ENCODE measurements at regions not wholly inside any gene's neighbourhood (a gene's known extent, or its start where the extent isn't known, plus 50 kb on each side); places are given as distances from the start of the nearest gene placed in this dataset.
"Not testable (repeated sequence)": the region's sequence is repeated elsewhere in the genome, so short reads cannot be mapped to it uniquely, and the experiment has no call there.

DNA sequence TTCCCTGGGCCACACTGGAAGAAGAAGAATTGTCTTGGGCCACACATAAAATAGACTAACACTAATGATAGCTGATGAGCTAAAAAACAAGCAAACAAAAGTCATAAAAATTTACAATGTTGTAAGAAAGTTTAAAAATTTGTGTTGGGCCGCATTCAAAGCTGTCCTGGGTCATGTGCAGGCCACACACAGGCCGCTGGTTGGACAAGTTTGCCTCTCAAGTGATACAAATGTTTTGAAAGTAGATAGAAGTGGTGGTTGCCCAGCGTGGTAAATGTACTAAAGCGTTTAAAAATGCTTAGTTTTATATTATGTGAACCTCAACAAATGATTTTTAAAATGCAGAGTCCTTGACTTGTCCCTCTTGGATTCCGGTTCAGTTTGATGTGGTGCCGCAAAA is 94.9 kb upstream of the TBCA start:
- DNase-seq (ENCODE audit: low read depth in 2 of 2) = no peak

- no peak for DNase-seq (ENCODE audit: low read depth in 2 of 2)
Observed at GRCh38 chr5:77869116-77869798, 93.1 kb upstream of the TBCA start.

GRCh38 chr5:77867914-77868313 is 91.8 kb upstream of the TBCA start:
- DNase-seq (ENCODE audit: low read depth in 2 of 2) = no peak

DNA sequence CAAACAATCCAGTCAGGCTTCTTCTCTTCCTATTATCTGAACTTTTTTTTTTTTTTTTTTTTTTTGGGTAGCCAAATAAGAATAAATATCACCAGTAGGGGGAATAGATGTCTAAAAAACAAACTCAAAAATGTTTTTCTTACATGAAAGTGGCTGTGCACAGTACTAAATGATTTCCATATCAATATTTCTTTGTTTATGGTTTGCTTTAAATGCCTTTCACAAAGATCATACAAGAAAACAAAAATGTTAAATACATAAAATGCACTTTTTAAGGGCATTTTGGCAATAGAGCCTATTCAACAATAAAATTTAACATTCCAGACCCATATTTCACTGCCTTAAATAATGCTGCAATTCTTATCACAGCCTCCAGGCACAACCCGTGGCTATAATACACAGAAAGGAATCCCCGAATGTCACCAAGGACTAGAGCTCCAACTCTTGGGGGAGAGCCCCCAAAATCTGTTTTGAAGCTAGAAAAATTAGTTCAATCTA is 91.1 kb upstream of the TBCA start:
- DNase-seq (ENCODE audit: low read depth in 2 of 2) = peak in 1 of 2 donors; percentile 10

DNA sequence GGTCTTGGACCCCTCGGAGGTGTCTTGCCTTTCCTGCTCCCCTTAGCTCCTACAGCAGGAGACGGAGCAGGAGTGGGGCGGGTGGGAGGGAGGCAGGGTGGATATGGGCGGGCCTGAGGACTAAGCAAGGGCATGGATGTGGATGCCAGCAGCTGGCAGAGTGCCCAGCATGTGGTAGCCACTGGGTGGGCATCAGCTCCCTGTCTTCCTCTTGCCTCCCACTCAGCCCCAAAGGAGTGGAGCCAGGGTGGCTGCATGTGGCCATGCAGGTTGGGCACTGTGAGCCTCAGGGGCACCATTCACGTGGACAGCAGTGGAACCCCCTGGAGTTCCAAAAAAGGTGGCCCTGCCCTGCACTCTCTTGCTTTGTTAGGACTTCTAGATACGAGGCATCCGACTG is 90.1 kb upstream of the TBCA start:
- DNase-seq (ENCODE audit: low read depth in 2 of 2) = no peak

DNA sequence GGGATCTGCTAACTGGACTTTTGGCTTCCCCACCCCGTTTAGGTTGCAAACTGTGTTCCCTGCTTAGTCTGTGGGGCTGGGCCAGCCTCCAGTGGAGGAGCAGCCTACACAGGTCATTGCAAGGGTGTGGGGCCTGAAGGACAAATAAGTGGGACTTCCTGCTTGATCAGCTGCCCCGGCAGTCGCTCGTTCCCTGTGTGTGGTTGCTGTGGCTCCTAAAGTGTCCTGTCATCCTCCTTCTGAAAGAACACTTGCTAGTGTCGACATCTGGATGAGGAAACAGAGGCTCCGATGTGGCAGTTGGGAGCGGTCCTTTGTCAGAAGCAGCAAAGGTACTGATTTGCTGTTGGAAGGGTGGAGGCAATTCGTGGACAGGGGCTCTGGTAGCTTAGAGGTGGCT is 88.9 kb upstream of the TBCA start:
- DNase-seq (ENCODE audit: low read depth in 2 of 2) = no peak

GRCh38 chr5:77863181-77863580 is 87.0 kb upstream of the TBCA start:
- no peak for DNase-seq (ENCODE audit: low read depth in 2 of 2)

DNA sequence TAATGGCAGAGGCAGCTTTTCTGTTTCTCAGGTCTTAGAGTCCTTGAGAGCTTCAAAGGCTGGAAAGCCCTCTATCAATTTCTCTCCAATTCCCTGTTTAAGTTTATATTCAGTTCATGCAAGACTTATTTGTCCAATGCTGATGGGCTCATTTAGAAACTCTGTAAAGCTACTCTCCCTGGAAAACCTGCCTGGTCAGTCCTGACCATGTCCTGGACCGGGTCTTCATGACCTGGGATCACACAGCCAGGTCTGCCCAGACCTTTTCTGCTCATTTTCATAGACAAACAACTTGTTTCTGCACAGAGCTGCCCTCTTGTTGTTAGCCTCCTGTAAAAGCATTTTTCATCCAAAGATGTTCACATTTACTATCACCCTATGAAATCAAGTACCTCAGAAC is 85.4 kb upstream of the TBCA start:
- no peak for DNase-seq (ENCODE audit: low read depth in 2 of 2)

GRCh38 chr5:77859306-77859705 is 83.2 kb upstream of the TBCA start:
- no peak for DNase-seq (ENCODE audit: low read depth in 2 of 2)

- DNase-seq (ENCODE audit: low read depth in 2 of 2) = not testable (repeated sequence)
Observed at GRCh38 chr5:77858678-77859077, 82.5 kb upstream of the TBCA start.

DNA sequence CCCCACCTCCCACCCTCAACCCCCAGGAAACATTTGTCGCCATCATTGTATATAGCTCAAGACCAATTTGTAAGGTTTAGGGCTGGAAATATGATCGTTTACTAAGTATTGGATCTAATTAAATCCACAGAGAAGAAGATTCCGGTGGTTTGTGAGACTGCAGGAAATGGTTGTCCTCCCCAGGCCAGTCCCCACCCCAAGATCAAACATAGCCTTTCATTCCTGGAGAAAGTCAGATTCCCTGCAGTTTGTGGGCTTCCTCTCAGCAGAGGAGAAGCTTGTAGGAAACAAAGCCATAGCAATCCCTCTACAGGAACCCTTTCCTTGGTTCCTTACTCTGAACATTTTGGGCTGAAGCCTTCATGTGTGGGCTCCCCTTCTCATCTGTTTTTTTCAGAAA is 79.2 kb upstream of the TBCA start:
- DNase-seq (ENCODE audit: low read depth in 2 of 2) = no peak

DNA sequence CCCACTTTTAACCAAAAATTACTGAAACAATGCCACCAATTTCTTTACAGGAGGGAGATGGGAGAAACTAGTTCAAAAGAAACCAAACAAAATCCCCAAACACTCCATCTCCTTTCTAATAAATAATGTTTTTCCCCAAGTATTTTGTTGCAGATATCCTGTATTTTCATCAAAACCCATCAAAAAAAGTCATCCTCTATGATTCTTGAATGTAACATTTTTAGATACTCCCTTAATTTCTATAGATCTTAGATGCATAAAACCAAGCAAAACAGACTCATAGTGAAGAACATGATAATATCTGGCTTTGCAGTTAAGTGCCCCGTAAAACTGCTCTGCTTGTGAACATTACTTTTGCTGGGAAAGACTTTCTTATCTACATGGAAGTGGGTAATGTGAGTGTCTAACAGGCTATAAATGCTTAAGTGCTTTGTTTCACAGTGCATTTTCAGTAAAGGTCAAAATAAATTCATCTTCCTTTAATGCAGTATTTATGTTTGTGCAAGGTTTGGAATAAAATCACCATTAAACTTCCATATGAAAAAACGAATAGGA is 77.3 kb upstream of the TBCA start:
- no peak for DNase-seq (ENCODE audit: low read depth in 2 of 2)

DNA sequence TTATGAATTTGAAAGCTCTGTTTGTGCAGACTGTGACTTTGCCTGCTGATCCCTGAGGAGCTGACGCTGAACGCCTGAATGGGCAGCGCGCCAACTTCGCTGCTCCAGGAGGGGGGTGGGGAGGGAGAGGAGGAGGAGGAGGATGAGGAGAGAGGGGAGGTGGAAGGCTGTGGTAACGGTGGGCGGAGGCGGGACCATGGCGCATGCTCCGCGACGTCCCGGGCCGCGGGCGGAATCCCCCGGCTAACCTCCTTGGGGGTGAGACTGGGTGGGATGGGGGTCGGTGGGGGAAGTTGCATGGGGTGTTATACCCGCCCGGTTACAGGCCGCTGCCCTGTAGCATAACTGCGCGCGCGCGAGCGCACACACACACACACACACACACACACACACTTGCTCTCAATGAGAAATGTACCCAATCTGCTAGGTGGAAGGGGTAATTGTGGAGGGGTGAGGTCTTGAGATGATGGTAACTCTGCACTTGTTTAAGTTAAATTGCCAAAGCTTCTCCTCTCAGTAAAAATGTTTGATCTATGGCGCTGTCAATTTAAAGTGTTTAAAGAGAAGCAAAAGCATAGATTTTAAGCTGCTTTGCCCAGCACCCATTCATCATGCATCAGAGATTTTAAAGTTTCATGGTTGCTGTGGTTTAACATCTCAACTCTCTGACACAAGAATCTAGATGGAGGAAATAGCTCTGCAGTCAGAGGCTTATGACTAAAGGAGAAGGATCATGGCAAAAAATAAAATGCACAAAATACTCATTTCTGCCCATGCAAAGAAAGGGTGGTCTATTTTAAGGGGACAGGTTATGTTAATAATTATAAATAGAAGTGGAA is 76.6 kb upstream of the TBCA start:
- DNase-seq (ENCODE audit: low read depth in 2 of 2) = peak in 1 of 2 donors; percentile 26

- DNase-seq (ENCODE audit: low read depth in 2 of 2) = no peak
Observed at GRCh38 chr5:77852068-77852513, 76.0 kb upstream of the TBCA start.

GRCh38 chr5:77851176-77852067 is 75.3 kb upstream of the TBCA start:
- peak in 1 of 2 donors; percentile 17 for DNase-seq (ENCODE audit: low read depth in 2 of 2)

GRCh38 chr5:77850536-77851175 is 74.5 kb upstream of the TBCA start:
- DNase-seq (ENCODE audit: low read depth in 2 of 2) = no peak

GRCh38 chr5:77849308-77849900 is 73.3 kb upstream of the TBCA start:
- DNase-seq (ENCODE audit: low read depth in 2 of 2) = no peak

DNA sequence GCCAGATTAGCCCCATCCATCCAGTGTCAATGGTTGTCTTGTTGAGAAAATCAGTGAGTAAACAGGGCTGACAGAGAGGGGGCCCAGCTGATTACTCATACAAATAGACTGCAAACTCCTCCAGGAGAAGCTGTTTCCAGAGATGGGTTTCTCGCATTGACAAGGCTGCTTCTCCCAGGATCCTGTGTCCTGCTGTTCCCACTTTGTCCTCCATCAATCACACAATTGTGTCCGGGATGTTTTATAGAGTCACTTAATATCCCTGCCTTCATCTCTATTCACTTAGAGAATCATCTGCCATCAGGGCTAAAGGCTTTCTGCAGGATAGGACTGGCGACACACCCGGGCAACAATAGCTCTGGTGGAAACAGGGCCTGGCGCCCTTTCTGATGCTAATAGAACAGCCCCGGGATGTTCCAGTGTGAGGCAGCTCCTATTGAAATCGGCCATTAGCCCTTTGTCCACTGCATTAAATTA is 71.7 kb upstream of the TBCA start:
- DNase-seq (ENCODE audit: low read depth in 2 of 2) = no peak

DNA sequence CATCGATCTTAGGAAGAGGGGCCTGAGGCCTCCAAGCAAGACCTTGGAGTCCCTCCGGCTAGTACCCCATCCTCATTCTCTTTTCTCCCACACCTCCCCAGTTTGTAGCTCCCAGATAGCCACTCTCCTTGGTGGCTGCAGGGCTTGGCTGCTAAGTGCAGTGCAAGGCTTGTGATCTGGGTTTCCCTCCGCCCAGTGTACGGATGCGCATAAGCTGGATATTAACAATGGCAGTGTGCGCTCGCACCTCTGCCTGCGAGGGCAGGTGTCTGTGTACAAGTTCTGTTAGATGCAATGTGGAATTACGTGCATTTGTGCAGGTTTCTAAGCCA is 71.0 kb upstream of the TBCA start:
- DNase-seq (ENCODE audit: low read depth in 2 of 2) = no peak

- no peak for DNase-seq (ENCODE audit: low read depth in 2 of 2)
Observed at GRCh38 chr5:77846422-77847128, 70.4 kb upstream of the TBCA start.
